Umbilical cord (tissue), 1 donor: ENCODE measurements at regions not wholly inside any gene's neighbourhood (a gene's known extent, or its start where the extent isn't known, plus 50 kb on each side); places are given as distances from the start of the nearest gene placed in this dataset.

Experiments
- DNase-seq: peaks from one replicate; pipeline ENCODE4 v3.0.0-alpha.2; 2015; ENCODE audit warnings: low spot score

- DNase-seq, result no peak
Measured at GRCh38 chr3:1953536-1953935, 145.1 kb upstream of the CNTN4 start.

- no peak for DNase-seq
Measured at GRCh38 chr3:1954632-1955031, 144.0 kb upstream of the CNTN4 start.

- no peak for DNase-seq
Measured at GRCh38 chr3:1955170-1955569, 143.5 kb upstream of the CNTN4 start.

- DNase-seq, result no peak
Measured at GRCh38 chr3:1955750-1956149, 142.9 kb upstream of the CNTN4 start.

- no peak for DNase-seq
Measured at GRCh38 chr3:1960506-1960905, 138.2 kb upstream of the CNTN4 start.

GRCh38 chr3:1962396-1963088 is 136.1 kb upstream of the CNTN4 start:
- no peak for DNase-seq

- no peak for DNase-seq
Measured at GRCh38 chr3:1963896-1964295, 134.8 kb upstream of the CNTN4 start.

- DNase-seq, result no peak
Measured at GRCh38 chr3:1967525-1967924, 131.1 kb upstream of the CNTN4 start.

- DNase-seq, result no peak
Measured at GRCh38 chr3:1969281-1969680, 129.4 kb upstream of the CNTN4 start.

- no peak for DNase-seq
Measured at GRCh38 chr3:1971780-1972179, 126.9 kb upstream of the CNTN4 start.

- no peak for DNase-seq
Measured at GRCh38 chr3:1979961-1980615, 118.6 kb upstream of the CNTN4 start.

GRCh38 chr3:1987980-1988379 is 110.7 kb upstream of the CNTN4 start:
- peak; percentile 2 for DNase-seq

- DNase-seq, result no peak
Measured at GRCh38 chr3:1998739-1999138, 99.9 kb upstream of the CNTN4 start.

- DNase-seq, result no peak
Measured at GRCh38 chr3:2001306-2002108, 97.2 kb upstream of the CNTN4 start.

- DNase-seq, result no peak
Measured at GRCh38 chr3:2023959-2024358, 74.7 kb upstream of the CNTN4 start.

- DNase-seq, result peak; percentile 2
Measured at GRCh38 chr3:2024713-2025112, 74.0 kb upstream of the CNTN4 start.

GRCh38 chr3:2029559-2029958 is 69.1 kb upstream of the CNTN4 start:
- DNase-seq, result no peak

GRCh38 chr3:2036076-2036475 is 62.6 kb upstream of the CNTN4 start:
- DNase-seq, result no peak

GRCh38 chr3:2041931-2042330 is 56.7 kb upstream of the CNTN4 start:
- DNase-seq, result no peak
